ENCODE measurements at regions not wholly inside any gene's neighbourhood (a gene's known extent, or its start where the extent isn't known, plus 50 kb on each side); places are given as distances from the start of the nearest gene placed in this dataset.

GRCh38 chr20:48571949-48572847, 255.6 kb downstream of the PREX1 start:
- no peak for TF ChIP-seq CTCF (IDR thresholded peaks at IDR 0.05; ENCODE audit: borderline replicate concordance, extremely low read depth, low read length, poor library complexity, severe bottlenecking)
- no peak for TF ChIP-seq EZH2 (IDR thresholded peaks at IDR 0.05; ENCODE audit: borderline replicate concordance, low read depth, low read length, severe bottlenecking)
- Histone ChIP-seq H2AFZ (ENCODE audit: low read depth, low read length) (no peak overlapping the region), H3K36me3 (ENCODE audit: insufficient read depth, low read length) (no peaks in the 10 kb centered on the region), H3K4me2 (ENCODE audit: insufficient read depth, low read length) (no peak overlapping the region), H3K79me2 (ENCODE audit: insufficient read depth, low read length) (no peaks in the 10 kb centered on the region), H3K9ac (ENCODE audit: low read depth, low read length) (no peak overlapping the region), H3K27me3 (ENCODE audit: insufficient read depth, low read length, poor library complexity) (peaks cover 23% of the 10 kb centered on the region), H3K4me1 (ENCODE audit: insufficient read depth, low read length) (no peaks in the 10 kb centered on the region), H3K27ac (ENCODE audit: low read length) (no peak overlapping the region), H3K9me3 (ENCODE audit: insufficient read depth, low read length, severe bottlenecking) (no peaks in the 10 kb centered on the region), H4K20me1 (ENCODE audit: insufficient read depth, low read length) (peaks cover 1% of the 10 kb centered on the region; the same call in 1 of the 2 replicates), H3K4me3 (ENCODE audit: low read depth in 1 of 2, low read length in 2 of 2) (no peak overlapping the region)
- ATAC-seq (ENCODE audit: insufficient read depth, low read depth) (no peak), DNase-seq (no peak)

GRCh38 chr20:48569679-48570078, 258.1 kb downstream of the PREX1 start:
- no peak overlapping the region for H3K27ac ChIP-seq (ENCODE audit: low read length)
- ATAC-seq (ENCODE audit: insufficient read depth, low read depth) (no peak), DNase-seq (no peak)
- no peaks in the 10 kb centered on the region for H3K9me3 ChIP-seq (ENCODE audit: insufficient read depth, low read length, severe bottlenecking)
- no peak overlapping the region for H3K9ac ChIP-seq (ENCODE audit: low read depth, low read length)
- H3K36me3 ChIP-seq (ENCODE audit: insufficient read depth, low read length) = no peaks in the 10 kb centered on the region
- no peaks in the 10 kb centered on the region for H3K79me2 ChIP-seq (ENCODE audit: insufficient read depth, low read length)
- H3K4me2 ChIP-seq (ENCODE audit: insufficient read depth, low read length) = no peak overlapping the region
- no peaks in the 10 kb centered on the region; the same call in 1 of the 2 replicates for H4K20me1 ChIP-seq (ENCODE audit: insufficient read depth, low read length)
- H3K27me3 ChIP-seq (ENCODE audit: insufficient read depth, low read length, poor library complexity) = peaks cover 19% of the 10 kb centered on the region
- no peak overlapping the region for H2AFZ ChIP-seq (ENCODE audit: low read depth, low read length)
- H3K4me3 ChIP-seq (ENCODE audit: low read depth in 1 of 2, low read length in 2 of 2) = no peak overlapping the region
- H3K4me1 ChIP-seq (ENCODE audit: insufficient read depth, low read length) = no peaks in the 10 kb centered on the region
- TF ChIP-seq EZH2 (IDR thresholded peaks at IDR 0.05; ENCODE audit: borderline replicate concordance, low read depth, low read length, severe bottlenecking) = no peak
- TF ChIP-seq CTCF (IDR thresholded peaks at IDR 0.05; ENCODE audit: borderline replicate concordance, extremely low read depth, low read length, poor library complexity, severe bottlenecking) = no peak

- Histone ChIP-seq H4K20me1 (ENCODE audit: insufficient read depth, low read length) (no peaks in the 10 kb centered on the region; the same call in 1 of the 2 replicates), H3K4me2 (ENCODE audit: insufficient read depth, low read length) (no peak overlapping the region), H3K4me3 (ENCODE audit: low read depth in 1 of 2, low read length in 2 of 2) (no peak overlapping the region), H2AFZ (ENCODE audit: low read depth, low read length) (no peak overlapping the region), H3K27ac (ENCODE audit: low read length) (no peak overlapping the region), H3K36me3 (ENCODE audit: insufficient read depth, low read length) (no peaks in the 10 kb centered on the region), H3K9me3 (ENCODE audit: insufficient read depth, low read length, severe bottlenecking) (no peaks in the 10 kb centered on the region), H3K27me3 (ENCODE audit: insufficient read depth, low read length, poor library complexity) (peaks cover 17% of the 10 kb centered on the region), H3K9ac (ENCODE audit: low read depth, low read length) (no peak overlapping the region), H3K79me2 (ENCODE audit: insufficient read depth, low read length) (no peaks in the 10 kb centered on the region), H3K4me1 (ENCODE audit: insufficient read depth, low read length) (no peaks in the 10 kb centered on the region)
- TF ChIP-seq CTCF (IDR thresholded peaks at IDR 0.05; ENCODE audit: borderline replicate concordance, extremely low read depth, low read length, poor library complexity, severe bottlenecking) = no peak
- no peak for TF ChIP-seq EZH2 (IDR thresholded peaks at IDR 0.05; ENCODE audit: borderline replicate concordance, low read depth, low read length, severe bottlenecking)
- DNase-seq (no peak), ATAC-seq (ENCODE audit: insufficient read depth, low read depth) (no peak)
Measured at GRCh38 chr20:48568520-48568919, 259.3 kb downstream of the PREX1 start.
